NCI-H446 (cell line): ENCODE measurements at regions not wholly inside any gene's neighbourhood (a gene's known extent, or its start where the extent isn't known, plus 50 kb on each side); places are given as distances from the start of the nearest gene placed in this dataset.

Source experiments
- DNase-seq, 2 experiments: peaks; one replicate each; lab custom pipeline; 2025; lab: John Stamatoyannopoulos, UW

DNA sequence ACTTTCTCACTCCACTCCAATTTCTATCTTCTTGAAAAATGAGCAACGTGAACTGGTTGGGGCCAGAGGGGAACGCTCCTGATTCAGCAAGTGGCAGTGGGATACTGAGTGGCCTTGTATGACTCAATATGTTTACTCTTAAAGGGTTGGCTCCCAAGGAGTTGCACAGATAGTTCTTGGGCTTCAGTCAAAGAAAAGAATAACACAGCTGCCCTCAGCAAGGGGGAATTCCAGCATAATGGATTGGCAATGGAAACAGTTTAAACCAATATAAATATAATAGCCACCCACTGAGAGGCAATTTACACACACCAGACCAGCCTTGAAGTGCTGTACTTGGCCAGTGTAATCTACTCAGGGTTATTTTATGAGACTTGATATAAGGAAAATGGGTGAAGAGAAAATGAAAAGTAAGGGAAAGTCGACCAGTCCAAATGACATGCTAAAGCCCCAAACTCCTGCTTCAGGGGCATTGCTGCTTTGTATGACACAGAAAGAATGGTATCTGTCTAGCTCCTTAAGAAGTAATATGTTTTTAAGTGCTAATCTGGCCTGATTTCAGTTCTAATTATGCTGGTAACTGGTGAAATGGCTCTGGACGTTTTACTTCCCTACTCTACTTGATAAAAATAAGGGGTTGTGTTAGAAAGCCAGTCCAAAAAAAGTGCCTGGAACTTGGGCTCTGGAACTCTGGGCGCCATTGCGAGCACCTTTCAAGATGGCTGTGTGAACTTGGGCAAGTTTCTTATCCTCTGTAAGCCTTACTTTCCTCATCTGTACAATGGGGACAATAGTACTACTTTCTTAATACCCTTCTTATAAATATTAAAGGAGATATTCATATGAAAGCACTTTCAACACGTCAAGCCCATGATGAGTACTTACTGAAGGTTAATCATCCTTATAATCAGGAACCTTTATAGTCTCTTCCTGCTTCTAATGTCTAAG is 712.9 kb upstream of the MAP3K7 start:
- DNase-seq = peak in 1 of 2 experiments; percentile 14

GRCh38 chr6:91298543-91299145 is 711.8 kb upstream of the MAP3K7 start:
- no peak for DNase-seq

- DNase-seq = no peak
Measured at GRCh38 chr6:91293395-91293794, 706.5 kb upstream of the MAP3K7 start.

DNA sequence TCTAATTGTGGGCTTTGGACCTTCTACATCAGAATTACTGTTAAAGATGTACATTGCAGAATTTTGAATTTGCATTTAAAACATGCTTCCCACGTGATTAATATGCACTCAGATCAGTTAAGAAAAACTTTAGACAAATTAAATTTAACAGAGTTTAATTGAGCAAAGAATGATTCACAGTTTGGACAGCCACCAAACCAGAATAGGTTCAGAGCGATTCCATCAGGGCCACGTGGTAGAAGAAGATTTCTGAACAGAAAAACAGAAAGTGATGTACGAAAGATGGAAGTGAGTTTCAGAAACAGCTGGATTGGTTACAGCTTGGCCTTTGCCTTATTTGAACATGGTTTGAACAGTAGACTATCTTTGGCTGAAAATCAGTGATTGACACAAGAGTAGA is 704.2 kb upstream of the MAP3K7 start:
- no peak for DNase-seq

- DNase-seq = peak in 1 of 2 experiments; percentile 12
Measured at GRCh38 chr6:91288741-91289140, 701.9 kb upstream of the MAP3K7 start.

- DNase-seq = no peak
Measured at GRCh38 chr6:91281901-91282300, 695.0 kb upstream of the MAP3K7 start.

GRCh38 chr6:91280494-91280830 is 693.6 kb upstream of the MAP3K7 start:
- no peak for DNase-seq

DNA sequence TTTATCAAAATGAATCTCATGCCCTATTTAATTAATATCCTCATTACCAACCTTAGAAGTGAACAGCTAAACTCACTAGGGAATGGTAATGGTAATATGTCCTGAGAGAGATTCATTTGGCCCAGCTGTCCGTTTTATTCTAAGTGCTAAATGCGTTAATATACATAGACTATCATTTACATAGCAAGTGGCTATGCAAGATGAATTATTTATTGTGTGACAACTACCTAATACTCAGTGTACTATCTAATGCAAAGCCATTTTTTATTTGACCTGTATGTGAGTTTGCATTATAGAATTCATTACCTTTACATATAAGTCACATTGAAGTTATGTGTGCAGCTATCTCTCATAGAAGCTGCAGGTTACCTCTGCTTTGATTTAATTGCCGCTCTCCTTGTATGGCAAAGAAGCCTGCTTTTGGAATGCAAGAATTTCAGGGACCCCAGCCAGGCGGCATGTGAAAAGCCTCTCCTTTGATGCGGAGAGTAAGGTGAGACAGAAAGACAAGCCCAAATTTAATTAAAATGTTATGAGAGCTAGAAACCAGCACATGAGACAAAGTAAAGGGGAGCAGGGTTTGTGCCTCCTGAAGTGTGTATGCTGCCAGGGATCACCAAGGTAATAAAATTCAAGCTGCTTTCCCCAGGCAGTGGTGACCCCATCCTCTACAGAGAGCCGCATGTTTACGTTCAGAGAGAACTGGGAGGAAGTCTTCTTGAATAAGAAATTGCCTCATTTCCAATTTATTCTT is 693.0 kb upstream of the MAP3K7 start:
- DNase-seq = no peak

DNA sequence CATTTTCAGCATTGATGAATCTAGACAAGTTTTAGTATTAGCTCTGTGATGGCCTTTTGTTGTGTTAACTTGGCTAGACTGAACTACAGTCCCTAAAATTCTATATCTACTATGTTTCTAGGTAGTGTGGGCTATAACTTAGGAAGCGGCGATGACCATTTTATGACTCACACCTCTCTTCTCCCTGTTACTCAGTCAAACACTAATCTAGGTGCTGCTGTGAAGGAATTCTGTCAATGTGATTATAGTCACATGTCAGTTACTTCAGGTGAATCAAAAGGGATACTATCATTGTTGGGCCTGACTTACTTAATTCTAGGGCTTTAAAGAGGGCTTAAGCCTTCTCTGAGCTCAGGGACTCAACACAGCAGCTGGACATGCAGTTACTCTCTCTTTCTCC is 691.5 kb upstream of the MAP3K7 start:
- DNase-seq = no peak

- DNase-seq = peak in 1 of 2 experiments; percentile 39
Measured at GRCh38 chr6:91276315-91276714, 689.4 kb upstream of the MAP3K7 start.

DNA sequence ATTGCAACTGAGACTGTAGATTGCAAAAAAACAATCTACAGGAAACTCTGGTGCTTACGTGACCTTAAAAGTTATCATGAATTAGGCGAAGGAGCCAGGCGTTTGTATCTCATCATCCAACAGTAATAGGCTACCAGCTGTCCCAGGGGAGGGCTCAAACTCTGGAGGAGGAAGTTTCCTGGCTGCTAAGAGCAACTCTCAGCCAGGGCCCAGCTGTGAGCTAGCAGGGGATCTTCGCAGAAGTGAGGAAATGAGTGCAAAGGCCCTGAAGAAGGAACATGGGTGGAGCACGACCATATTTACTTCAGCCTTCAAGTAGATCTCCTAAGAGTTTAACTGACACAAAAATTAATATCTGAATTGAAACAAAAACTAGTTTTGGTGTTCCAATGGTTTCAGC is 686.9 kb upstream of the MAP3K7 start:
- peak; percentile 25 to 79 for DNase-seq

DNA sequence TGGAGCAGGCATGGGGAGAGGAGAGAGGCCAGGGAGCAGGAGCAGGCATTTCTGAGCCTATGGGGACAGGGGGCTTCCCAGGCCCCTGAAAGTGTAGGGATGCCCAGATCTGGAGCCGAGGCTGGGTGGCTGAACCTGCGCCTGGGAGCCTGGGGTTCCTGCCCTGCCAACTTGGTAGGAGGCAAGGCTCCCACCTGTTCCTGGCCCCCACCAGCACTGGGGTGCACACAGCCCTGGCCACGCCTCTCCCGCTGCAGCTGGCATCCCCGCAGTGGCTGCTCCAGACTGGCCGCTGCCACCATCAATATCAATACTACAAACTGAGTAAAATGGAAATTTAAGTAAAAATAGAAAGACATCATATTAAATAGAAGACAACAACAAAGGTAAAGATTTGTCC is 684.9 kb upstream of the MAP3K7 start:
- DNase-seq = no peak

DNA sequence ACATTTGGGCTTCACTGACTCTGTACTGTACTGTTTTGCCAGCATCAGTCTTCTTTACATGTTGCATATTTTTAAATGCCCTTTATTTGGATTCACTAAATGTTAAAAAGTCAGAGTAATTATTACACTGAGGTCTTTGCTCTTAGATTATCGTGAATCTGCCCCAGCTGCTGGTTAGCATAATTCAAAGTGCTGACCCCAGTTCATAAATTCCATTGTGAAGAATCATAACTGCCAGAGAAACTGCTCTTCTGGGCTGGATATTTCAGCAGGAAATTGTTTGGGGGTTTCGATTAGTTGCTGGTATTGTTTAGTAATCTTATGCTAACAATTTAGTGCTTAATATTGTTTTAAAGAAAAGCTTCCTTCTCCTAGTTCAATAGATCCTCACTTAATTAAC is 682.1 kb upstream of the MAP3K7 start:
- DNase-seq = no peak

- no peak for DNase-seq
Measured at GRCh38 chr6:91267246-91267645, 680.4 kb upstream of the MAP3K7 start.

- DNase-seq = no peak
Measured at GRCh38 chr6:91266156-91266555, 679.3 kb upstream of the MAP3K7 start.

GRCh38 chr6:91243436-91243835 is 656.6 kb upstream of the MAP3K7 start:
- DNase-seq = peak; percentile 32 to 57

DNA sequence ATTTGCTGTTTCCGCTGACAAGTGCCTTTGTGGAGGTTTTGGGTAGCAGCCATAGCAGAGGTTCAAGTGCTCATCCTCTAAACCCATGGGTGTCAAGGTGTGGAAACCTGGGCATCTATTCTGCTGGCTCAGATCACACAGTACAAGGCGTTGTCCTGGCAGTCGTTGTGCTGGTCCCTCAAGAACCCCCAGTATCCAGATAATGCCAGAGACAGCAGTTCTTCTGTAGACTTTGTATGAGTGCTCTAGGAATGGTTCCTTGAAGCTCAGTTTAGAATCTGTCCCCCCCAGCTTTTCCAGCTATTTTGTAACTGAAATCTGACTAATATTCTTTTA is 655.7 kb upstream of the MAP3K7 start:
- no peak for DNase-seq

DNA sequence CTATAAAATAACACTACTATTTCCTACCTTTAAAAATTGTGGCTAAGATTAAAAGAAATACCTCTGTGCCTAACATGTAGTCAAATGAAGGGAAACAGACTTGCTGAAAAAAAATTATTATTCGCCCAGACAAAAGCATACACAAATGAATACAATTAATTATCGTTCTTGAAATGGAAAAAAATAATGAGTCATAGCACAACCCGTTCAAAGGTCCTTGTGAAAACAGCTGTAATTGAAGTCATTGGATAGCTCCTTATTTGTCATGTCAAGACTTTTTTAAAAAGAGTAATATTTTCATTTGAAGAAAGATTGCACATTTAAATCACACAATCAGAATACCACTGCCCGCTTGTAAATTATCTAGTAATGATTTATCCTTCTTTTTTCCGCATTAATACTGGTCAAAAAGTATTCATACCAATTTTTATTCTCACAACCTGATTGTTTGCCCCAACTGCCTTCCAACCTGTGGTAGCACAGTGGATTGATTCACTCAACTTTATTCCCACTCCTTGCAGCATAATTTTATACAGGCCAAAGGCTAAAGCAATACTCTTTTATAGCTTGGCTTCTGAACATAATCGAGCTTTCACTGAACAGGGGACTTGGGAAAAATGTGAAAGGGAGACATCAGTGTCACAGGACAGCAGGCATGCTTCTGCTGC is 655.2 kb upstream of the MAP3K7 start:
- DNase-seq = no peak

DNA sequence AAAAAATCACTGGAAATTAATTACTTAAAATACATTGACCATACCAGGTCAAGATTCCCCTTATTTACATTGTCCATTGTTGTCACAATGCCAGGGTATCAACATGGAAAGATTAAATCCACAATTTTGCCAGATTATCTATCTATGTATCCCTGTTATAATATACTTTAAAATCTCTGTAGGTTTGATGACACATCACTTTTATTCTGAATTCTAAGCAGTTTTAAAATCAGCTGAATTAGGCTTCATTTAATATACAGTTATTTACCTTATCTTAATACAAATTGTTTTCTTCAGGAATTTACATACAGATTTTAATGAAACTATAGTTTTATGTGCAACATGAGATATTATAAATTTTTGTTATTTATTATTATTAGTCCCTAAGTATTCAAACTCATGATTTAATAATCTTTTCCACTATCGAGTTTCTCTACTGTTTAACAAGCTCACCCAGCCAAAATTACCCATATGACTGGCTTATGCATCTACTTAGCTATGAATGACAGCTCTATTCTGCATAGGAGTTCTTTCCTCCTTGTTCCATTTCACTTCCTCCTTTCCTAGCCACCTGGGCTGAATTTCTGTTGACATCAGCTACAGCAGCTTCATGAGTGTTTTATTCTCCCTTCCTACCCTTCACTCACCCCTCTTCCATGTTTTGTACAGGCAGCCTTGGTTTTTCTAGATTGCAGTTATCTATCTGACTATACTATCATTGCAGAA is 654.2 kb upstream of the MAP3K7 start:
- DNase-seq = no peak

DNA sequence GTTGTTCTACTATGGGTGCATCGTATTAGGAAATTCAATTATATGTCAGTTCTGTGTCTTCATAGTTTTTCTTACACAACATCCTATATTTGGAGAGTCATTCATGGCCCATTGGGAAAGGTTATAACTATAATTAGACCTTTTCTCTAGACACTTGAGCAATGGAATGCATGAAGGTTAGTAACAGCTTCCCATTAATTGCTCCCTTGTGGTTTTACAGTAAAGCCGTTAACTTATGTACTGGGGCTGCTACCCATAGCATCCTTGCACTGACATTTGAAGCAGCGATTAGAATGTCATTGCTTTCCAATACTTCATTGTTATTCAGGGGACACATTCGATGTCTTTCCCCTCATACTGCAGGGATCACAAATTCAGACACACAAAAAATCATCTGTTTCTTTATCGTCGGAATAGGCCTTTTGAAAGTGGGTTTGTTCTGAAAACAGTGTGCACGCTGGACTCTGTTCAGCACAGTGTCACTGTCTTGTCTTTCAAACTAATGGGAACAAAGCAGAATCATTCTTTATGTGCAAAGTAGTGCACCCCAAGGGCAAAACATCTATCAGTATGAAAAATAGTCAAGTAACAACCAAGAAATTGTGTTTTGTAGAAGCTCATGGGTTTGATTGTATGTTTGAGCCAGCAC is 634.3 kb upstream of the MAP3K7 start:
- DNase-seq = no peak

GRCh38 chr6:91213229-91213901 is 626.5 kb upstream of the MAP3K7 start:
- DNase-seq = no peak
